OCI-LY3 (cell line): ENCODE measurements at regions not wholly inside any gene's neighbourhood (a gene's known extent, or its start where the extent isn't known, plus 50 kb on each side); places are given as distances from the start of the nearest gene placed in this dataset.

ENCODE experiments used
- CTCF ChIP-seq: fragments of 200-600, 300-600 bp; sonication (generic); IDR thresholded peaks from 2 replicates; pipeline ENCODE4 v1.5.1; 2014; ENCODE audit warnings: antibody characterized with exemption, low read length, low read depth
- EZH2phosphoT487 ChIP-seq: fragments of 200-600 bp; shearing (Covaris generic); IDR thresholded peaks from 2 replicates; pipeline ENCODE4 v1.6.1; 2018; ENCODE audit warnings: antibody characterized with exemption, mixed run types, low read depth

DNA sequence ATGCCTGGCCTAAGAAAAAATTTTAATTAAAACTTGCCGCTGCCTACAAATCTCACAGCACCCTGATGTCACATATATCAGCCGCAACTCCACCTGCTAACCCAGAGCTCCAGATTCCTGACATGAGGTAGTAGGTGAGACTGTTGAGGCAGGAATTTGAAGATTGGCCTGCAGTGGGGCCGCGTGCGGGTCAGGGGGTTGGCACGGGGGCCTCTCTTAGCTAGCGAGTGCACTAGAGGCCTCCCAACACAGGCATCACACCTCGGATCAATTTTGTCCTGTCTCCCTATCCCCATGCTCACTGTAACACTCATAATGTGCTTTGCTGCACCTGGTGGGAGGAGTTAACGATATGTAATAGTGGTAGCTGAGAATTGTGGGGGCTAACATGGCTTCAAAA lies 349.8 kb downstream of the CDC5L start:
- no peak for TF ChIP-seq CTCF
- no peak for TF ChIP-seq EZH2phosphoT487
